ENCODE measurements at regions not wholly inside any gene's neighbourhood (a gene's known extent, or its start where the extent isn't known, plus 50 kb on each side); places are given as distances from the start of the nearest gene placed in this dataset.

- no peak for DNase-seq (ENCODE audit: low read depth in 2 of 3, low spot score in 2 of 3)
These were observed 99.1 kb upstream of the NRXN3 start for GRCh38 chr14:78071016-78071549.

- DNase-seq (ENCODE audit: low read depth in 2 of 3, low spot score in 2 of 3) = no peak
These were observed 97.1 kb upstream of the NRXN3 start for GRCh38 chr14:78073028-78073427.

GRCh38 chr14:78074561-78074960, 95.6 kb upstream of the NRXN3 start:
- no peak for DNase-seq (ENCODE audit: low read depth in 2 of 3, low spot score in 2 of 3)

GRCh38 chr14:78075033-78075432, 95.1 kb upstream of the NRXN3 start:
- DNase-seq (ENCODE audit: low read depth in 2 of 3, low spot score in 2 of 3) = no peak

GRCh38 chr14:78075555-78076277, 94.5 kb upstream of the NRXN3 start:
- no peak for DNase-seq (ENCODE audit: low read depth in 2 of 3, low spot score in 2 of 3)

GRCh38 chr14:78081245-78081644, 88.9 kb upstream of the NRXN3 start:
- DNase-seq (ENCODE audit: low read depth in 2 of 3, low spot score in 2 of 3) = no peak

GRCh38 chr14:78083837-78084236, 86.3 kb upstream of the NRXN3 start:
- no peak for DNase-seq (ENCODE audit: low read depth in 2 of 3, low spot score in 2 of 3)

- DNase-seq (ENCODE audit: low read depth in 2 of 3, low spot score in 2 of 3) = no peak
These were observed 83.8 kb upstream of the NRXN3 start for GRCh38 chr14:78086342-78086741.

GRCh38 chr14:78088916-78089315, 81.3 kb upstream of the NRXN3 start:
- DNase-seq (ENCODE audit: low read depth in 2 of 3, low spot score in 2 of 3) = no peak

- DNase-seq (ENCODE audit: low read depth in 2 of 3, low spot score in 2 of 3) = no peak
These were observed 79.3 kb upstream of the NRXN3 start for GRCh38 chr14:78090864-78091263.

GRCh38 chr14:78091361-78091760, 78.8 kb upstream of the NRXN3 start:
- DNase-seq (ENCODE audit: low read depth in 2 of 3, low spot score in 2 of 3) = no peak

GRCh38 chr14:78092040-78092439, 78.1 kb upstream of the NRXN3 start:
- DNase-seq (ENCODE audit: low read depth in 2 of 3, low spot score in 2 of 3) = no peak

GRCh38 chr14:78103271-78103670, 66.9 kb upstream of the NRXN3 start:
- DNase-seq (ENCODE audit: low read depth in 2 of 3, low spot score in 2 of 3) = no peak

GRCh38 chr14:78104160-78104559, 66.0 kb upstream of the NRXN3 start:
- no peak for DNase-seq (ENCODE audit: low read depth in 2 of 3, low spot score in 2 of 3)

GRCh38 chr14:78104655-78105054, 65.5 kb upstream of the NRXN3 start:
- no peak for DNase-seq (ENCODE audit: low read depth in 2 of 3, low spot score in 2 of 3)

- no peak for DNase-seq (ENCODE audit: low read depth in 2 of 3, low spot score in 2 of 3)
These were observed 63.8 kb upstream of the NRXN3 start for GRCh38 chr14:78106381-78106780.

GRCh38 chr14:78107166-78107565, 63.0 kb upstream of the NRXN3 start:
- DNase-seq (ENCODE audit: low read depth in 2 of 3, low spot score in 2 of 3) = no peak

- no peak for DNase-seq (ENCODE audit: low read depth in 2 of 3, low spot score in 2 of 3)
These were observed 50.7 kb upstream of the NRXN3 start for GRCh38 chr14:78119440-78119839.

Data from activated CD8-positive, alpha-beta memory T cell treated with anti-CD3 and anti-CD28 coated beads for 48 hours (primary cell).